ENCODE measurements at regions not wholly inside any gene's neighbourhood (a gene's known extent, or its start where the extent isn't known, plus 50 kb on each side); places are given as distances from the start of the nearest gene placed in this dataset.

DNA sequence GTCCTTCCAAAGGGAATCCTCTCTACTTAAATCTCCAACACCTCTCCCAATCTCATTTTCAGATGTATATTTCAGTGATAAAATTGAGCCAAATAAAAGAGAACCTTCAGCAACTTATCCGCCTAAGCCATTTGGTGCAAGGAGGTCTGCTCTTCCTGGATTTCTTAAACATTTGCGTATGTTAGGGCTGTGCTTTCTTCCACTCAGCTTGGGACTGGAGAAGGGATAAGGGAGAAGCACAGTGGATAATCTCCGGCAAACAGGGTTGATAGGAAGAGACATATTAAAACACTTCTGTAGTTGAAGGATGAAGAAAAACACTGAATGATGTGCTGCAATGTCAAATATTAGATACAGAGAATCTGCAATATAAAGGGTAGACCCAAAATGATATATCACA lies 796.2 kb downstream of the KCNJ3 start:
- TF ChIP-seq EZH2 (IDR thresholded peaks at IDR 0.05) (no peak), POLR2AphosphoS5 (IDR thresholded peaks at IDR 0.05; ENCODE audit: borderline replicate concordance, low read depth, low read length) (no peak)
